Activated T-cell treated with anti-CD3 and anti-CD28 coated beads, Interleukin-2, amount 50 U/mL, for 72 hours (primary cell): ENCODE measurements at regions not wholly inside any gene's neighbourhood (a gene's known extent, or its start where the extent isn't known, plus 50 kb on each side); places are given as distances from the start of the nearest gene placed in this dataset.
"Not testable (repeated sequence)": the region's sequence is repeated elsewhere in the genome, so short reads cannot be mapped to it uniquely, and the experiment has no call there.

ENCODE experiments used
- ATAC-seq, 2 donors: fragments of 150-1000 bp; cut with Tn5 transposase; replicated peaks in 1 of 2; 2 replicates each; pipeline ENCODE4 v1.10.0; 2021; ENCODE audit warnings: moderate library complexity in 2 of 2, mild to moderate bottlenecking in 1 of 2
- DNase-seq, 2 donors: peaks; one replicate each; pipeline ENCODE4 v3.0.0; 2021 to 2022; ENCODE audit warnings: mixed read lengths in 1 of 2
- H3K27ac Mint-ChIP-seq: one replicate; pipeline ENCODE4 v1.8.0; 2022; ENCODE audit warnings: mild to moderate bottlenecking, moderate library complexity, mixed read lengths
- H3K27me3 Mint-ChIP-seq: one replicate; pipeline ENCODE4 v1.8.0; 2022; ENCODE audit warnings: low read depth, mixed read lengths
- H3K36me3 Mint-ChIP-seq, 2 donors: one replicate each; pipeline ENCODE4 v1.8.0; 2022; ENCODE audit warnings: mixed read lengths in 2 of 2, mild to moderate bottlenecking in 1 of 2; ENCODE audit not compliant: insufficient read depth in 2 of 2
- H3K4me1 Mint-ChIP-seq: one replicate; pipeline ENCODE4 v1.8.0; 2022; ENCODE audit warnings: low read depth, mixed read lengths
- H3K4me3 Mint-ChIP-seq, 2 donors: one replicate each; pipeline ENCODE4 v1.8.0; 2022; ENCODE audit warnings: mild to moderate bottlenecking in 2 of 2, mixed read lengths in 2 of 2, moderate library complexity in 2 of 2
- H3K9me3 Mint-ChIP-seq, 2 donors: one replicate each; pipeline ENCODE4 v1.8.0; 2022; ENCODE audit warnings: mixed read lengths in 2 of 2

GRCh38 chr4:132382243-132382642 is 766.9 kb upstream of the PCDH10 start:
- Mint-ChIP-seq H3K4me1 (no peaks in the 10 kb centered on the region), H3K36me3 (no peaks in the 10 kb centered on the region), H3K4me3 (no peak overlapping the region), H3K27me3 (no peaks in the 10 kb centered on the region), H3K27ac (no peak overlapping the region), H3K9me3 (peaks cover 3 to 15% of the 10 kb centered on the region in 2 donors)
- no peak for ATAC-seq
- DNase-seq, result no peak

- Mint-ChIP-seq H3K27me3 (no peaks in the 10 kb centered on the region), H3K4me1 (no peaks in the 10 kb centered on the region), H3K27ac (no peak overlapping the region), H3K9me3 (peaks cover 0 to 11% of the 10 kb centered on the region in 2 donors), H3K4me3 (no peak overlapping the region), H3K36me3 (no peaks in the 10 kb centered on the region)
- DNase-seq (no peak), ATAC-seq (no peak)
Measured at GRCh38 chr4:132383571-132384199, 765.4 kb upstream of the PCDH10 start.

GRCh38 chr4:132384709-132385108 is 764.4 kb upstream of the PCDH10 start:
- DNase-seq (no peak), ATAC-seq (no peak)
- Mint-ChIP-seq H3K36me3 (no peaks in the 10 kb centered on the region), H3K4me3 (no peak overlapping the region), H3K27me3 (no peaks in the 10 kb centered on the region), H3K27ac (no peak overlapping the region), H3K4me1 (no peaks in the 10 kb centered on the region), H3K9me3 (peaks cover 0 to 6% of the 10 kb centered on the region in 2 donors)

GRCh38 chr4:132386130-132386529 is 763.0 kb upstream of the PCDH10 start:
- Mint-ChIP-seq H3K9me3 (peaks cover 0 to 6% of the 10 kb centered on the region in 2 donors), H3K4me1 (no peaks in the 10 kb centered on the region), H3K27ac (no peak overlapping the region), H3K4me3 (no peak overlapping the region), H3K27me3 (no peaks in the 10 kb centered on the region), H3K36me3 (no peaks in the 10 kb centered on the region)
- DNase-seq (no peak), ATAC-seq (no peak)

GRCh38 chr4:132387060-132387459 is 762.0 kb upstream of the PCDH10 start:
- Mint-ChIP-seq H3K4me3 (no peak overlapping the region), H3K9me3 (peaks cover 0 to 6% of the 10 kb centered on the region in 2 donors), H3K36me3 (no peaks in the 10 kb centered on the region), H3K4me1 (no peaks in the 10 kb centered on the region), H3K27ac (no peak overlapping the region), H3K27me3 (no peaks in the 10 kb centered on the region)
- ATAC-seq, result no peak
- DNase-seq, result no peak

- H3K27ac Mint-ChIP-seq, result no peak overlapping the region
Measured at GRCh38 chr4:132395561-132395960, 753.5 kb upstream of the PCDH10 start.

GRCh38 chr4:132396636-132397035 is 752.5 kb upstream of the PCDH10 start:
- Mint-ChIP-seq H3K36me3 (no peaks in the 10 kb centered on the region), H3K4me3 (no peak overlapping the region), H3K27me3 (no peaks in the 10 kb centered on the region), H3K9me3 (peaks cover 2 to 9% of the 10 kb centered on the region in 2 donors), H3K27ac (no peak overlapping the region), H3K4me1 (no peaks in the 10 kb centered on the region)
- DNase-seq (no peak), ATAC-seq (no peak)

More at GRCh38 chr4:132395561-132395960, 753.5 kb upstream of the PCDH10 start:
- H3K4me1 Mint-ChIP-seq, result no peaks in the 10 kb centered on the region
- H3K4me3 Mint-ChIP-seq, result no peak overlapping the region
- ATAC-seq (no peak), DNase-seq (no peak)
- no peaks in the 10 kb centered on the region for H3K27me3 Mint-ChIP-seq
- H3K36me3 Mint-ChIP-seq, result no peaks in the 10 kb centered on the region
- H3K9me3 Mint-ChIP-seq, result peaks cover 2 to 7% of the 10 kb centered on the region in 2 donors

GRCh38 chr4:132417220-132417619 is 731.9 kb upstream of the PCDH10 start:
- no peak overlapping the region for H3K4me3 Mint-ChIP-seq
- ATAC-seq (no peak), DNase-seq (no peak)
- no peaks in the 10 kb centered on the region for H3K4me1 Mint-ChIP-seq
- peaks cover 7 to 8% of the 10 kb centered on the region in 2 donors for H3K9me3 Mint-ChIP-seq
- peaks cover 0 to 4% of the 10 kb centered on the region in 2 donors for H3K36me3 Mint-ChIP-seq
- H3K27me3 Mint-ChIP-seq, result no peaks in the 10 kb centered on the region
- H3K27ac Mint-ChIP-seq, result no peak overlapping the region

- H3K36me3 Mint-ChIP-seq, result no peaks in the 10 kb centered on the region
- no peaks in the 10 kb centered on the region for H3K4me1 Mint-ChIP-seq
- DNase-seq (no peak), ATAC-seq (no peak)
- no peak overlapping the region for H3K27ac Mint-ChIP-seq
- no peak overlapping the region for H3K4me3 Mint-ChIP-seq
- no peaks in the 10 kb centered on the region for H3K27me3 Mint-ChIP-seq
- peaks cover 6% of the 10 kb centered on the region in 2 donors for H3K9me3 Mint-ChIP-seq
Measured at GRCh38 chr4:132427125-132427524, 722.0 kb upstream of the PCDH10 start.

- ATAC-seq (no peak), DNase-seq (no peak)
- Mint-ChIP-seq H3K27ac (no peak overlapping the region), H3K36me3 (no peaks in the 10 kb centered on the region), H3K4me1 (no peaks in the 10 kb centered on the region), H3K4me3 (no peak overlapping the region), H3K27me3 (no peaks in the 10 kb centered on the region), H3K9me3 (peaks cover 0 to 2% of the 10 kb centered on the region in 2 donors)
Measured at GRCh38 chr4:132437117-132437516, 712.0 kb upstream of the PCDH10 start.

GRCh38 chr4:132445386-132445785 is 703.7 kb upstream of the PCDH10 start:
- H3K4me1 Mint-ChIP-seq, result no peaks in the 10 kb centered on the region
- peaks cover 8 to 15% of the 10 kb centered on the region in 2 donors for H3K9me3 Mint-ChIP-seq
- no peaks in the 10 kb centered on the region for H3K36me3 Mint-ChIP-seq
- no peak overlapping the region for H3K4me3 Mint-ChIP-seq
- DNase-seq (no peak), ATAC-seq (no peak)
- H3K27ac Mint-ChIP-seq, result no peak overlapping the region
- H3K27me3 Mint-ChIP-seq, result no peaks in the 10 kb centered on the region

GRCh38 chr4:132457987-132458386 is 691.1 kb upstream of the PCDH10 start:
- not testable (repeated sequence) for H3K4me1 Mint-ChIP-seq, DNase-seq, H3K36me3 Mint-ChIP-seq

GRCh38 chr4:132479543-132479942 is 669.6 kb upstream of the PCDH10 start:
- no peak for DNase-seq
- peaks cover 2% of the 10 kb centered on the region in 2 donors for H3K9me3 Mint-ChIP-seq
- no peak overlapping the region for H3K27ac Mint-ChIP-seq
- ATAC-seq, result no peak
- no peaks in the 10 kb centered on the region for H3K36me3 Mint-ChIP-seq
- H3K27me3 Mint-ChIP-seq, result no peaks in the 10 kb centered on the region
- no peak overlapping the region for H3K4me3 Mint-ChIP-seq
- H3K4me1 Mint-ChIP-seq, result no peaks in the 10 kb centered on the region

More at GRCh38 chr4:132457987-132458386, 691.1 kb upstream of the PCDH10 start:
- ATAC-seq, H3K4me3 Mint-ChIP-seq, H3K27me3 Mint-ChIP-seq, H3K27ac Mint-ChIP-seq: not testable (repeated sequence)
- peaks cover 7 to 11% of the 10 kb centered on the region in 2 donors for H3K9me3 Mint-ChIP-seq

GRCh38 chr4:132488555-132488954 is 660.5 kb upstream of the PCDH10 start:
- DNase-seq (no peak), ATAC-seq (no peak)
- Mint-ChIP-seq H3K27ac (no peak overlapping the region), H3K4me1 (no peaks in the 10 kb centered on the region), H3K4me3 (no peak overlapping the region), H3K36me3 (peaks cover 0 to 3% of the 10 kb centered on the region in 2 donors), H3K9me3 (peaks cover 5% of the 10 kb centered on the region in 2 donors), H3K27me3 (no peaks in the 10 kb centered on the region)
